ENCODE measurements at regions not wholly inside any gene's neighbourhood (a gene's known extent, or its start where the extent isn't known, plus 50 kb on each side); places are given as distances from the start of the nearest gene placed in this dataset.

DNA sequence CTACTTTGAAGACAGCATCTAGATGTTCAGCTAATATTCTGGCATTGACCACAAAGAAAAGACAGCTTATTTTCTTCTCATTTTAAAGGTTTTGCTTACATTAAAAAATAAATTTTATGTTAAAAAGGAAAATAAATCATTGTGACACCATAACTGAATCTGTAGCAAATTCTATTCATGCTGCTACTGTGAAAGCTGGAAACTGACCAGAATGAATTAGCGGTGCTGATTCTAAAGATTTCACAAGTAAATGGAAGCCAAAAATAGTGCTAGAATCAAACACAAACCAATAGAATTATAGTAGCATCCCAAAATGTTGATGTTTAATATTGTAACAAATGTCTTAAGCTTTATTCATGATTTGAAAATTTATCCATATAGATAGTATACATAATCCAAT is 850.0 kb upstream of the FBXO33 start:
- Histone ChIP-seq H3K27ac (ENCODE audit: low read length) (no peak overlapping the region), H3K27me3 (ENCODE audit: insufficient read depth, low read depth, low read length) (no peaks in the 10 kb centered on the region), H3K9me3 (ENCODE audit: low read length) (no peaks in the 10 kb centered on the region), H3F3A (ENCODE audit: insufficient read depth, low read length, poor library complexity, severe bottlenecking) (no peaks in the 10 kb centered on the region), H3K9ac (ENCODE audit: low read length) (no peak overlapping the region), H3K79me2 (replicated peaks; ENCODE audit: insufficient read depth, low read length) (no peaks in the 10 kb centered on the region), H3K36me3 (ENCODE audit: insufficient read depth, low read length) (no peaks in the 10 kb centered on the region), H3K4me2 (ENCODE audit: low read length) (no peak overlapping the region), H4K20me1 (ENCODE audit: insufficient read depth) (no peaks in the 10 kb centered on the region), H2AFZ (ENCODE audit: low read depth, low read length) (no peak overlapping the region), H3K9me2 (ENCODE audit: insufficient read depth, low read length) (no peaks in the 10 kb centered on the region), H3K4me3 (ENCODE audit: low read length) (no peak overlapping the region)
- TF ChIP-seq EP300 (conservative IDR thresholded peaks at IDR 0.05; ENCODE audit: poor library complexity, severe bottlenecking) (no peak), RAD21 (conservative IDR thresholded peaks at IDR 0.05) (no peak), SMC3 (conservative IDR thresholded peaks at IDR 0.05; ENCODE audit: poor library complexity) (no peak), MXI1 (conservative IDR thresholded peaks at IDR 0.05; ENCODE audit: poor library complexity, severe bottlenecking) (no peak), TAF1 (IDR thresholded peaks at IDR 0.05; ENCODE audit: low read depth) (no peak), EZH2 (IDR thresholded peaks at IDR 0.05; ENCODE audit: borderline replicate concordance, insufficient read depth, low read length, poor library complexity, severe bottlenecking) (no peak)
- TF ChIP-seq, protein P1, sequence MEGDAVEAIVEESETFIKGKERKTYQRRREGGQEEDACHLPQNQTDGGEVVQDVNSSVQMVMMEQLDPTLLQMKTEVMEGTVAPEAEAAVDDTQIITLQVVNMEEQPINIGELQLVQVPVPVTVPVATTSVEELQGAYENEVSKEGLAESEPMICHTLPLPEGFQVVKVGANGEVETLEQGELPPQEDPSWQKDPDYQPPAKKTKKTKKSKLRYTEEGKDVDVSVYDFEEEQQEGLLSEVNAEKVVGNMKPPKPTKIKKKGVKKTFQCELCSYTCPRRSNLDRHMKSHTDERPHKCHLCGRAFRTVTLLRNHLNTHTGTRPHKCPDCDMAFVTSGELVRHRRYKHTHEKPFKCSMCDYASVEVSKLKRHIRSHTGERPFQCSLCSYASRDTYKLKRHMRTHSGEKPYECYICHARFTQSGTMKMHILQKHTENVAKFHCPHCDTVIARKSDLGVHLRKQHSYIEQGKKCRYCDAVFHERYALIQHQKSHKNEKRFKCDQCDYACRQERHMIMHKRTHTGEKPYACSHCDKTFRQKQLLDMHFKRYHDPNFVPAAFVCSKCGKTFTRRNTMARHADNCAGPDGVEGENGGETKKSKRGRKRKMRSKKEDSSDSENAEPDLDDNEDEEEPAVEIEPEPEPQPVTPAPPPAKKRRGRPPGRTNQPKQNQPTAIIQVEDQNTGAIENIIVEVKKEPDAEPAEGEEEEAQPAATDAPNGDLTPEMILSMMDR (IDR thresholded peaks at IDR 0.05; ENCODE audit: poor library complexity, severe bottlenecking): no peak
- TF ChIP-seq, protein P2, sequence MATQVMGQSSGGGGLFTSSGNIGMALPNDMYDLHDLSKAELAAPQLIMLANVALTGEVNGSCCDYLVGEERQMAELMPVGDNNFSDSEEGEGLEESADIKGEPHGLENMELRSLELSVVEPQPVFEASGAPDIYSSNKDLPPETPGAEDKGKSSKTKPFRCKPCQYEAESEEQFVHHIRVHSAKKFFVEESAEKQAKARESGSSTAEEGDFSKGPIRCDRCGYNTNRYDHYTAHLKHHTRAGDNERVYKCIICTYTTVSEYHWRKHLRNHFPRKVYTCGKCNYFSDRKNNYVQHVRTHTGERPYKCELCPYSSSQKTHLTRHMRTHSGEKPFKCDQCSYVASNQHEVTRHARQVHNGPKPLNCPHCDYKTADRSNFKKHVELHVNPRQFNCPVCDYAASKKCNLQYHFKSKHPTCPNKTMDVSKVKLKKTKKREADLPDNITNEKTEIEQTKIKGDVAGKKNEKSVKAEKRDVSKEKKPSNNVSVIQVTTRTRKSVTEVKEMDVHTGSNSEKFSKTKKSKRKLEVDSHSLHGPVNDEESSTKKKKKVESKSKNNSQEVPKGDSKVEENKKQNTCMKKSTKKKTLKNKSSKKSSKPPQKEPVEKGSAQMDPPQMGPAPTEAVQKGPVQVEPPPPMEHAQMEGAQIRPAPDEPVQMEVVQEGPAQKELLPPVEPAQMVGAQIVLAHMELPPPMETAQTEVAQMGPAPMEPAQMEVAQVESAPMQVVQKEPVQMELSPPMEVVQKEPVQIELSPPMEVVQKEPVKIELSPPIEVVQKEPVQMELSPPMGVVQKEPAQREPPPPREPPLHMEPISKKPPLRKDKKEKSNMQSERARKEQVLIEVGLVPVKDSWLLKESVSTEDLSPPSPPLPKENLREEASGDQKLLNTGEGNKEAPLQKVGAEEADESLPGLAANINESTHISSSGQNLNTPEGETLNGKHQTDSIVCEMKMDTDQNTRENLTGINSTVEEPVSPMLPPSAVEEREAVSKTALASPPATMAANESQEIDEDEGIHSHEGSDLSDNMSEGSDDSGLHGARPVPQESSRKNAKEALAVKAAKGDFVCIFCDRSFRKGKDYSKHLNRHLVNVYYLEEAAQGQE (IDR thresholded peaks at IDR 0.05; ENCODE audit: borderline replicate concordance): no peak

DNA sequence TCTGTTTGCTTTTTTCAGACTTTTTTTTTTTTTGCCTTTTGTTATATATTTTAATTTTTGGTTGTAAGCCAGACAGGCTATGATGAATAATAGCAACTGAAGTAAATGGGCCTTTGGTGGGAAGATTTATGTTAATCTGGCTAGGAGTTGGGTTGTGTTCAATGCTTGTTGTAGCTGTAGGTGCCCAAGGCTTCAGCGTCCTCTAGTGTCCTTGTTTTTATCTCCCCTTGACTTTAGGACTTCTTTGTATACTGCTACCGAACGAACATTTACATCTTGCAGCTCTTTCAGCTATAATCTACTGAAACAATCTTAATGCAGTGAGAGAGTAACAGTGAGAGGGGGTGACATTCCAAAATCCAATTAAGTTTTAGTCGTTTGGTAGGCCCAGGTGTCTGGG is 848.4 kb upstream of the FBXO33 start:
- H3K9me2 ChIP-seq (ENCODE audit: insufficient read depth, low read length): no peaks in the 10 kb centered on the region
- TF ChIP-seq TAF1 (IDR thresholded peaks at IDR 0.05; ENCODE audit: low read depth): no peak
- TF ChIP-seq POLR2AphosphoS5 (IDR thresholded peaks at IDR 0.05): no peak
- TF ChIP-seq, protein P1 (IDR thresholded peaks at IDR 0.05; ENCODE audit: poor library complexity, severe bottlenecking): no peak
- TF ChIP-seq, protein P2 (IDR thresholded peaks at IDR 0.05; ENCODE audit: borderline replicate concordance): no peak
- TF ChIP-seq EZH2 (IDR thresholded peaks at IDR 0.05; ENCODE audit: borderline replicate concordance, insufficient read depth, low read length, poor library complexity, severe bottlenecking): no peak
- no peak for TF ChIP-seq EP300 (conservative IDR thresholded peaks at IDR 0.05; ENCODE audit: poor library complexity, severe bottlenecking)
- TF ChIP-seq MXI1 (conservative IDR thresholded peaks at IDR 0.05; ENCODE audit: poor library complexity, severe bottlenecking): no peak
- no peak for TF ChIP-seq RAD21 (conservative IDR thresholded peaks at IDR 0.05)
- TF ChIP-seq SMC3 (conservative IDR thresholded peaks at IDR 0.05; ENCODE audit: poor library complexity): no peak
- no peak overlapping the region for H3K4me2 ChIP-seq (ENCODE audit: low read length)

More for the DNA sequence above, 848.4 kb upstream of the FBXO33 start:
- no peak overlapping the region for H3K9ac ChIP-seq (ENCODE audit: low read length)
- H3K27me3 ChIP-seq (ENCODE audit: insufficient read depth, low read depth, low read length): no peaks in the 10 kb centered on the region
- H3K36me3 ChIP-seq (ENCODE audit: insufficient read depth, low read length): no peaks in the 10 kb centered on the region
- no peaks in the 10 kb centered on the region for H3F3A ChIP-seq (ENCODE audit: insufficient read depth, low read length, poor library complexity, severe bottlenecking)
- H3K9me3 ChIP-seq (ENCODE audit: low read length): no peaks in the 10 kb centered on the region
- no peak overlapping the region for H3K4me3 ChIP-seq (ENCODE audit: low read length)
- no peak overlapping the region for H2AFZ ChIP-seq (ENCODE audit: low read depth, low read length)
- H3K79me2 ChIP-seq (replicated peaks; ENCODE audit: insufficient read depth, low read length): no peaks in the 10 kb centered on the region
- no peaks in the 10 kb centered on the region for H4K20me1 ChIP-seq (ENCODE audit: insufficient read depth)
- H3K27ac ChIP-seq (ENCODE audit: low read length): no peak overlapping the region

Measured in neural cell (in vitro differentiated cells).